ENCODE measurements at regions not wholly inside any gene's neighbourhood (a gene's known extent, or its start where the extent isn't known, plus 50 kb on each side); places are given as distances from the start of the nearest gene placed in this dataset.

- TF ChIP-seq, protein P1, sequence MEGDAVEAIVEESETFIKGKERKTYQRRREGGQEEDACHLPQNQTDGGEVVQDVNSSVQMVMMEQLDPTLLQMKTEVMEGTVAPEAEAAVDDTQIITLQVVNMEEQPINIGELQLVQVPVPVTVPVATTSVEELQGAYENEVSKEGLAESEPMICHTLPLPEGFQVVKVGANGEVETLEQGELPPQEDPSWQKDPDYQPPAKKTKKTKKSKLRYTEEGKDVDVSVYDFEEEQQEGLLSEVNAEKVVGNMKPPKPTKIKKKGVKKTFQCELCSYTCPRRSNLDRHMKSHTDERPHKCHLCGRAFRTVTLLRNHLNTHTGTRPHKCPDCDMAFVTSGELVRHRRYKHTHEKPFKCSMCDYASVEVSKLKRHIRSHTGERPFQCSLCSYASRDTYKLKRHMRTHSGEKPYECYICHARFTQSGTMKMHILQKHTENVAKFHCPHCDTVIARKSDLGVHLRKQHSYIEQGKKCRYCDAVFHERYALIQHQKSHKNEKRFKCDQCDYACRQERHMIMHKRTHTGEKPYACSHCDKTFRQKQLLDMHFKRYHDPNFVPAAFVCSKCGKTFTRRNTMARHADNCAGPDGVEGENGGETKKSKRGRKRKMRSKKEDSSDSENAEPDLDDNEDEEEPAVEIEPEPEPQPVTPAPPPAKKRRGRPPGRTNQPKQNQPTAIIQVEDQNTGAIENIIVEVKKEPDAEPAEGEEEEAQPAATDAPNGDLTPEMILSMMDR (IDR thresholded peaks at IDR 0.05; ENCODE audit: insufficient read depth, low read length, poor library complexity, severe bottlenecking): no peak
- no peak for TF ChIP-seq EZH2phosphoT487 (conservative IDR thresholded peaks at IDR 0.05; ENCODE audit: low read length)
These were observed 146.7 kb upstream of the TBX18 start for GRCh38 chr6:84910906-84911607.
